ENCODE measurements at regions not wholly inside any gene's neighbourhood (a gene's known extent, or its start where the extent isn't known, plus 50 kb on each side); places are given as distances from the start of the nearest gene placed in this dataset.

DNA sequence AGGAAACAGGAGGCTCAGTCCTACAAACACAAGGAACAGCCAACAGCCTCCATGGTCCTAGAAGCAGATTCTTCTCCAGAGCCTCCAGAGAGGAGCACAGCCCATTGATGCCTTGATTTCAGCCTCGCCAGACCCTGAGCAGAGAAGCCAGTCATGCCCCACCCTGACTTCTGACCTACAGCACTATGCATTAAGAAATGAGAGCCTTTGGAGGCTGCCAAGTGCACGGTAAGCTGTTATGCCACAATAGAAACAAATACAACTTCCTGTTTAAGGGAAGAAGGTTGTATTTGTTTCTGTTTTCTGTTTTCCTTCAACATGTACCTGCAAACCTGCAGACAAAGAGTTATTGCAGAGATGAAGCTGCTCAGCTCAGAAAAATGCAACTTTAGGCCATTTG is 181.3 kb upstream of the AGAP1 start:
- no peak for DNase-seq

DNA sequence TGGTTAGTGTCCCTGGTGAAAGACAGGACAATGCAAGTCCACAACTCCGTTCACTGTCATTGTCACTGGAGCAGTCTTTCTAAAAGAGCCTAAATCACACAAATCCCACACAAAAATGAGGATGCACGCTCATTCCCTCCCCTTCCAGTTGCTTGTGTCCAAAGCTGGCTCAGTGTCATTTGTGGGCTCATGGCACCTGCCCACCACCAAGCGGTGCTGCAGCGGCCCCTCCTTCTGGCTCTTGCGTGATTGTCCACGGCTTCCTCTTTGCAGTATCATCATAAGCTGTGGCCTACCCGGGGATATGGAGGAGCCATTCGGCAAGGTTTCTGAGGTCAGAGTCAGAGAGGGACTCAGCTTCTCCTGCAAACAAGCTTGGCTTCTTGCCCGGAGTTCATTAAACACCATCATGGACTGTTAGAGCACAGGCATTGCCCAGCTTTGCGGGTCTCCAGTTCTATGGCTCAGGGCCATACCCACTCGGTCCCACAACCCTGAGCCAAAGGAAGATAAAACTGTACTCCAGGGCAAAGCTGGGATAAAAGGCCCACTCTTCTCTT is 179.4 kb upstream of the AGAP1 start:
- DNase-seq, result no peak

DNA sequence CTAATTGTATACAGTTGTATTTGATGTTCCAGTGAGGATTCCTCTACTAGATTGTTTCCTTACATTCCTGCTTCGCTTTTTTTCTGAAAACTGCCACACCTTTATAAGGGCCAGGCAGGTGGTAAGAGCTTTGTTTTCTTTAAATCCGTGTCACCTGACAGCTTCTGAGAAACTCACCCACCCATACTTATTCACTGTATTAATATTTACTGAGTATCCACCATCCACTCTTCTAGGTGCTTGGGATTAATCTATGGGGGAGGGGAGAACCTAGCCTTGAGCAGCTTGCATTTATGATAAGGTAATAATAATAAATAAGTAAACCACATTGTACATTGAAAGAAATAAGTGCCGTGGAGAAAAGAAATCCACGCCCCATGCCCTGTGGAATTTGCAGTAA is 174.7 kb upstream of the AGAP1 start:
- no peak for DNase-seq

GRCh38 chr2:235320326-235320725 is 173.5 kb upstream of the AGAP1 start:
- DNase-seq, result no peak

- no peak for DNase-seq
Observed at GRCh38 chr2:235324324-235324723, 169.5 kb upstream of the AGAP1 start.

- no peak for DNase-seq
Observed at GRCh38 chr2:235325151-235325550, 168.7 kb upstream of the AGAP1 start.

- DNase-seq, result no peak
Observed at GRCh38 chr2:235328991-235329390, 164.9 kb upstream of the AGAP1 start.

GRCh38 chr2:235330775-235331451 is 162.9 kb upstream of the AGAP1 start:
- DNase-seq, result peak; percentile 90

DNA sequence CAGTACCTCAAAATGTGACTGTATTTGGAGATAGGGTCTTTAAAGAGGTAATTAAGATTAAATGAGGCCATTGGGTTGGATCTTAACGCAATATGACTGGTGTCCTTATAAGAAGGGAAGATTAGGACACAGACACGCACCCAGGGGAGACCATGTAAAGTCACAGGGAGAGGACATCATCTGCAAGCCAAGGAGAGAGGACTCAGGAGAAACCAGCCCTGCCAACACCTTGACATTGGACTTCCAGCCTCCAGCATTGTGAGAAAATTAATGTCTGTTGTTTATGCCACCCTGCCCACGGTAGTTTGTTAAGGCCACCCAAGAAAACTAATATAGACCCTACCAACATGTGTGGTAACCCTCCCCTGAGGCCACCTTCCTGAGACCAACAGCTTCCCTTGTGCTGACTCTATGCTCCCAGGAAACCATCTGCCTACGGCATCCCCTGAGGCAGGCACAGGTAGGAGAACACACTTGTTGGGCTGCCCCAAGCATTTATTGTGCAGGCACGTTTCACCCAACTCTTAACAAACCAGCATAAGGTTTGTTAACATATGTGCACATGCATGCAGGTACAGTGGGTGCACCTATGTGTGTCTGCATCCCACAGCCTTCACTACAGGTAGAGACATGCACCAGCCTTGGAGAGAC is 161.5 kb upstream of the AGAP1 start:
- DNase-seq, result no peak

- peak; percentile 27 for DNase-seq
Observed at GRCh38 chr2:235333076-235333475, 160.8 kb upstream of the AGAP1 start.

GRCh38 chr2:235334179-235334578 is 159.7 kb upstream of the AGAP1 start:
- no peak for DNase-seq

GRCh38 chr2:235343156-235343774 is 150.6 kb upstream of the AGAP1 start:
- no peak for DNase-seq

DNA sequence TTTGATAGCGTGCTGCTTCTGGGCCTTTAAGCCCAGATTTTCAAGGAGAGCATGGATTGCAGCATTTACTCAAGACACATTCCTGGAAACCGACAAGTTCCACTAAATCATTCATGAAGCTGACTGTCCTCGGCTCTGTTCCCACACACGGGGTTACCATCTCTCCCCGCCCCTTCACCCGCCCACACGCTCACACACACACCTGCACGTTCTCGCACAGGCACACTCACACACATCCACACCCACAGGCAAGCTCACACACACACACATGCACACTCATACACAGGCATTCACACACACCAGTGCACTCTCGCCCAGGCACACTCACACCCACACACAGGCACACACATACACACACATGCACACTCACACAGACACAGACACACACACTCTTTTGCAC is 150.0 kb upstream of the AGAP1 start:
- no peak for DNase-seq

DNA sequence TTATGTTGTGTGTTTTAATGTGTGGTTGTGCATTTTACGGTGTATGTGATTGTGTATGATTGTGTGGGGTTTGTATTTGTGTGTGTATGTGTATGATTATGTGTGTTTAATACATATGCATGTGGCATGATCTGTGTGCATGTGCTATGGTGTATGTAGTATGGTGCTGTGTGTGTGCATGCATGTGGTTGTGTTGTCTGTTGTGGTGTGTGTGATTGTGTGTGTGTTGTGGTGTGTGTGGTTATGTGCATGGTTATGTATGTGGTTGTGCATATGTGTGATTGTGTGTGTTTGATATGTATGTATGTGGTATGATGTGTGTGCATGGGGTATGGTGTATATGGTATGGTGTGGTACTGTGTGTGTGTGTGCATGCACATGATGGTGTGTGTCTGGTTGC is 148.1 kb upstream of the AGAP1 start:
- no peak for DNase-seq

- DNase-seq, result peak; percentile 86
Observed at GRCh38 chr2:235347691-235348090, 146.2 kb upstream of the AGAP1 start.

DNA sequence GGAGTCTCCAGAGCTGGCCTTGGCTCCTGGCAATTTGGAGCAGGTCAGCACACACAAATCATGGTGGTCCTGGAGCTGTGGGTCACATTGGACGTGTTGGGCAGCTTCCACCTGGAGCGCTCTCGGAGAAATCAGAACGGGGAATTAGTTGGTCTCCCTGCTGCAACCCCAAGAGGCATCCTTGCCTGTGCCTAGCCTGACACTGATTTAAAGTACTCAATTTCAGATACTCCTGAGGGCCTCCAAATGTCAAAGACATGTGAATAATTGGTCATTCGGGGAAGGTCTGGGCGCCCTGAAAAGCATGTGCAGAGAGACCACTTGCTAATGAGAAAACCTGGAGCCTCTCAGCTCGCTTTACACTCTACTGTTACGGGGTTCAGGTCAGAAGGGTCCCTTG is 145.5 kb upstream of the AGAP1 start:
- no peak for DNase-seq

DNA sequence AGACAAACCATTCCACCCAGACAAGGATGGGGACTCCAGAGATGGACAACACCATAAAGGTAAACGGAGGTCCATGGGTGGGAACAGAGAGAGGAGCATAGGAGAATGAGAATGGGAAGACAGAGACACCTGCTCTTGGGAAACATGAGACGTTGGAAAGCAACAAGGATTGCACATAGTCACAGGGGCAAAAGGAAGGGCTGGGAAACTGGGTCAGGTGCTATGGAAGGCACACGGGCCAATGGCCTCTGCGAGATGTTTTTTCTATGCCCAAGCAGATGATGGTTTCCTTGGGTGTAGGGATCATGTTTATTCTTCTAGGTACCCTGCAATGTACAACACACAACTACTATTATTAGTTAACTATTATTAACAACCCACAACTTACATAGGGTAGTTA is 143.6 kb upstream of the AGAP1 start:
- no peak for DNase-seq

DNA sequence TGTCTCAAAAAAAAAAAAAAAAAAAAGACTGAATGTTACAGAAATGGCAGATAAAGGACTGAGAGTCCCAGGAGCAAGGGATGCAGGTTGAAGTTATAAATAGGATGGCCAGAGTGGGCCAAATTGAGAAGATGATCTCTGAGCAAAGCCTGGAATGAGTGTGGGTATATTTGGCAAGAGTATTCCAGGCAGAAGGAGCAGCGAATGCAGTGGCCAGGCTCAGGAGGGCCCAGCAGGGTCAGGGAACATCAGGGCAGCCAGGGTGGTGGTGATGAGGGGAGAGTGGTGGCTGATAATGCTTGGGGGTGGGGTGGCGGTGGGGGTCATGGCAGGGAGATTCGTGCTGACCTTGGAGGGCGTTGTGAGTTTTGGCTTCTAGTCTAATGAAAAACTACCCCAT is 141.3 kb upstream of the AGAP1 start:
- no peak for DNase-seq

DNA sequence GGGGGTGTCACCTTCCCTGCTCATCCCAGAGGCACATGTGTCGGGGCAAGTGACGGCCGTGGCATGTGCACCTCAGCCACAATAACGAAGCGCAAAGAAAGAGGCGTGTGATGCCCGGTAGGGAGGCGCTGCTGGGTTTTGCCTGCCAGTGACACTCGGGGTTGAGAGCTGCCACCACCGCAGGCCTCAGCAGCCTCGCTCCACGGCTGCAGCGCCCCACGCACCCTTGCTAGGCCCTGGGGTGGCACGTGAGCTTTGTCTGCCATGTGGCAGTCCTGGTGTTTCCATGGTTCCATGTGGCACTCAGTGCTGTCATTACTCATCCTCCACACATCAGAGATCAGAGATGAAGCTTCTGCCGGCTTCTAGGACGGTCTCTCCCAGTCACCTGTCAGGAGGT is 136.0 kb upstream of the AGAP1 start:
- DNase-seq, result no peak

GRCh38 chr2:235358981-235359471 is 134.8 kb upstream of the AGAP1 start:
- peak; percentile 53 for DNase-seq

- DNase-seq, result no peak
Observed at GRCh38 chr2:235360446-235360845, 133.4 kb upstream of the AGAP1 start.

DNA sequence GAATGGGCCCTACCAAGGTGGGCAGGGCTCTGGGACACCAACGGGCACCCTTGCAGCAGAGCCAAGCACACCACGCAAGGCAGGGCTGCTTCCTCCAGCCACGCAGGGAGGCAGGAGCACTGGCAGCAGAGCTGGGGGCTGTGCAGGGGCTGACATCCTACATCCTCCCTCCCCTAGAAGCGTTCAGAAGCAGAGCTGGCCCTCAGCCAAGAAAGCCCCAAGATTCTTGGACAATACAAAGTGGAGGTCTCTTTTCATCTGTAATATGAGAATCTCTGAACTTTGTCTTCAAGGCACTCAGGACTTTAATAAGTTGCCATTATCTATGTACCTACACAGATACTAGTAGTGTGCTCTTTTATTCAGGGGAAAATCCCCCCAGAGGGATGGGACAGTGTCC is 128.1 kb upstream of the AGAP1 start:
- DNase-seq, result no peak

DNA sequence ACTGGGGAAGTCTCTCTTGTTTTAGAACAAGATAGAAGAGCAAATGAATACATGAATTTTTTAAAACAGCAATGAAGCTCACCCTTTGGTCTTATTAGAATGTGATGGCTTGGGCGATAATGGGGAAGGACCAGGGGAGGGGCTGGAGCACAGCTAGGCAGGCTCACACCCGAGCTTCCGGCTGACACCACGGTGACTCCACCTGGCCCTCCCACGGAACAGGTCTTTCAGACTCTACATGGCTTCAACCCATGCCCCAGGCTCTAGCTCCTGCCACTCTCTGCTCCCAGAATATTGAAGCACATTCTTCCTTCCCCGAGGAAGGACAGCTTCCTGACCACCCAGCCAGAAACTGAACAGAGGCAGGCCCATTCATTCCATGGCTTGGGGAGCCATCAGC is 127.5 kb upstream of the AGAP1 start:
- no peak for DNase-seq

DNA sequence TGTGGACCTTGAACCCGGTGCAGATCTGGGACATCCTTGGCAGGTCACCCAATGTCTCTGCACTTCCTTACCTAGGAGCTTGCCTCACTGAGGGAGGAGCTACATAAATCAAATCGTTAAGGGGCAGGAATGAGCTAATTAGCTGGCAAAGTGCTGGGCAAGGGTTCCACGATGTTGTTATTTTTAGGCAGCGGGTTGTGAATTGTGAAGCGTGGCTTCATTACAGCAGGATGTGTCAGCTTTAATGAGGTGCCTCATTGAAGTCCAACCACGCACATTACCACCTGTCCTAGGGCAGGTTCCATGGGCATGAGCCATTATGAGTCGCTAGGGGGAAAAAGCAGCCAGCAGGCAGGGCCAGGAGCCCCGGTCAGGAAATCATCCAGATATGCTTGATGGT is 127.0 kb upstream of the AGAP1 start:
- no peak for DNase-seq
